ENCODE measurements at regions not wholly inside any gene's neighbourhood (a gene's known extent, or its start where the extent isn't known, plus 50 kb on each side); places are given as distances from the start of the nearest gene placed in this dataset.
"Not testable (repeated sequence)": the region's sequence is repeated elsewhere in the genome, so short reads cannot be mapped to it uniquely, and the experiment has no call there.

DNA sequence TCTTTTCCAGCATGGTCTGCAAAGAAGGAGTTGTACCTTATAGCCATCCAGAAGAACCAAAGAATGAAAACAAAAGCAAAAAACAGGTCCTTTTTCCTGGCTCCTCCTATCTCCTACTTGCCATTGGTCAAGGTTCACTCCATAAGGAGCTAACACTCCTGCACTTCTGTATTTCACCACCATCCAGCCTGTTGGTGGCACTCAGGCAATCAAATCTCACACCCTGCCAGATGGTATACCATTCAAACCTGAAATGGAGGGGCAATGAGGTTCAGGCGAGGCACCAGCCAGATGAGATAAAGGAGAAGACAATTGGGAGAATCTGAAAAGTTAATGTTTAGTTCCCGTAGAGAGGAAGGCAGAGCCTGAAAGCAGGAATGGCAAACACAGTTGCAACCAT lies 203.8 kb downstream of the ALDH8A1 start:
- DNase-seq (ENCODE audit: low spot score): no peak
- TF ChIP-seq, protein P1, sequence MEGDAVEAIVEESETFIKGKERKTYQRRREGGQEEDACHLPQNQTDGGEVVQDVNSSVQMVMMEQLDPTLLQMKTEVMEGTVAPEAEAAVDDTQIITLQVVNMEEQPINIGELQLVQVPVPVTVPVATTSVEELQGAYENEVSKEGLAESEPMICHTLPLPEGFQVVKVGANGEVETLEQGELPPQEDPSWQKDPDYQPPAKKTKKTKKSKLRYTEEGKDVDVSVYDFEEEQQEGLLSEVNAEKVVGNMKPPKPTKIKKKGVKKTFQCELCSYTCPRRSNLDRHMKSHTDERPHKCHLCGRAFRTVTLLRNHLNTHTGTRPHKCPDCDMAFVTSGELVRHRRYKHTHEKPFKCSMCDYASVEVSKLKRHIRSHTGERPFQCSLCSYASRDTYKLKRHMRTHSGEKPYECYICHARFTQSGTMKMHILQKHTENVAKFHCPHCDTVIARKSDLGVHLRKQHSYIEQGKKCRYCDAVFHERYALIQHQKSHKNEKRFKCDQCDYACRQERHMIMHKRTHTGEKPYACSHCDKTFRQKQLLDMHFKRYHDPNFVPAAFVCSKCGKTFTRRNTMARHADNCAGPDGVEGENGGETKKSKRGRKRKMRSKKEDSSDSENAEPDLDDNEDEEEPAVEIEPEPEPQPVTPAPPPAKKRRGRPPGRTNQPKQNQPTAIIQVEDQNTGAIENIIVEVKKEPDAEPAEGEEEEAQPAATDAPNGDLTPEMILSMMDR (IDR thresholded peaks at IDR 0.05; ENCODE audit: extremely low read depth, missing control alignments): no peak

DNA sequence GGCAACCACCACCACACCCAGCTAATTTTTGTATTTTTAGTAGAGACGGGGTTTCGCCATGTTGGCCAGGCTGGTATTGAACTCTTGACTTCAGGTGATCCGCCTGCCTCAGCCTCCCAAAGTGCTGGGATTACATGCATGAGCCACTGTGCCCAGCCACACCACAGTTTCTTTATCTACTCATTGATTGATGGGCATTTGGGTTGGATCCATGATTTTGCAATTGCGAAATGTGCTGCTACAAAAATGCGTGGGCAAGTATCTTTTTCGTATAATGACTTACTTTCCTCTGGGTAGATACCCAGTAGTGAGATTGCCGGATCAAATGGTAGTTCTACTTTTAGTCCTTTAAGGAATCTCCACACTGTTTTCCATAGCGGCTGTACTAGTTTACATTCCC lies 204.7 kb downstream of the ALDH8A1 start:
- DNase-seq (ENCODE audit: low spot score): not testable (repeated sequence)

DNA sequence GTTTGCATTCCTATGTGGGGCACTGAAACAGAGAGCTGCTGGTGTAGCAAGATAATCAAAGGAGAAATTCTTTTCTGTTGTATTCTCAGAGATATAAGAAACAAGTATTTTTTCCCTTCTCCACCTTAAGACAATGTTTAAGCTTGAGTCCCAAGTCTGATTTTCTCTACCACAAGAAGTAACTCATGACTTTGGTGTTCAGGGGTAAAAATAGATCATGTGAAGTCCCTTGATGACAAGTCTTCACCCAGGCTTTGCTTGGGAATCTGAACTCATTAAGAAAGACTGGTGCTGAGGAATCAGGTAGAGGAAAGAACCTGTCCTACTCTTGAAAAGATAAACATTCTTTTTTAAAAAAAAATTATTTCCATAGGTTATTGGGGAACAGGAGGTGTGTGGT lies 205.6 kb downstream of the ALDH8A1 start:
- TF ChIP-seq, protein P1 (IDR thresholded peaks at IDR 0.05; ENCODE audit: extremely low read depth, missing control alignments): no peak
- no peak for DNase-seq (ENCODE audit: low spot score)

DNA sequence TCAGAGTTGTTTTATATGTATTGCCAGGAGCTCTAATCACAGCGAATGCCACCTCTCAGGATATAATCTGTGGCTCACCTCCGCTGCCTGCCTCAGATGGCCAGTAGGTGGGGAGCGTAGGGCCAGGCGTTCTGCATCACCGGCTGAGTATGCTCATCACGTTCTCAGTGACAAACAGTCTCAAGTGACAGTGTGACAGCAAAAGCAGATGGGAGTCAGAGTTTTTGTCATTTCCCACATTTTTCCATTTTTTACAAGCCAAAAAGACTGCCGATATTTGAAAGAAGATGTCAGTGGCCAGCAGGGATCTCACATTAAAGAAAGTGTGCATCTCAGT lies 208.7 kb downstream of the ALDH8A1 start:
- TF ChIP-seq, protein P1 (IDR thresholded peaks at IDR 0.05; ENCODE audit: extremely low read depth, missing control alignments): no peak
- no peak for DNase-seq (ENCODE audit: low spot score)

DNA sequence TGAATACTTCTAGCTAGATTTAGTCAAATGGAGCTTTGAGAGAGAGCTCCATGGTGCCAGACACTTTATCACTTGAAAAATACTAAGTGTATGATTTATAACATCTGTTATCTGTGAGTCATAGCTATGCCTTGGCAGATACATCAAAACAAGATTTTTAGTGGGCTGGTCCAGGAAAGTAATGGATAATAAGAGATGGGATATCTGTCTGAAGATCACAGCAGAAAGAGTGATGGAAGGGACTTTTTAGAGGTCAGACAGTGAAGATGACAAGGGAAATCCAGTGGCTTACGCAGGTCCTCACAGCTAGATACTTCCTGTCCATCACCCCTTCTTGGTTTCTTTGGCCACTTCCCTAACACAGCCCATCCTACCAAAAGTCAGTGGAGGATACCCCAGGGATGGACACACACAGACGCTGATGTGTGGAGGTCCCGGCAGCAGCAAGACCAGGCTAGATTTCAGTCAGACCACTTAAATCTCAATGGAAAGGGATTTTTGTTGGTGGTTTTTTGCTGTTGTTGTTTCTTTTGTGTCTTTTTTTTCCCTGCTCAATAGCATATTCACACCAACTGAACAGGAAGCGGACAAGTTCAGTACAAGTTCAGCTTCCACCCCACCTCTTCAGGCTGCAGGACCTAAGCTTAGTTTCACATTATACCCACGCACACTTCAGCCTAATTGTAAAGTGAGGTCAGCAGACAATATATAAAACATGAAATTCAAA lies 209.3 kb downstream of the ALDH8A1 start:
- DNase-seq (ENCODE audit: low spot score): no peak
- TF ChIP-seq, protein P1 (IDR thresholded peaks at IDR 0.05; ENCODE audit: extremely low read depth, missing control alignments): no peak

DNA sequence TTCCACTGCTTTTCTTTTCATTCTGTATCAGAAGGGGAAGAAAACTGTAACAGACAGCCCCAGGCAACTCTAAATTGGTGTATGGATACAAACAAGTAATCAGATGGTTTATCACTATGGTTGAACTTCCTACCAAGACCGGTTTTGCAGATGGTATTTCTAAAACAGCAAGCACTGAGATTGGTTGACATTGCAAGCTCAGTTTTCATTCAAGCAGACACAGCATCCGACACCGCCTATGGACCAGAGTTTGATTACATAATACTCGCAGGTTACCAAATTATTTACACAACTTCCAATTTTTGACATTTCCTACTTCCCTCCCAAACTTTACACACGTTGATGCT lies 209.9 kb downstream of the ALDH8A1 start:
- TF ChIP-seq, protein P1 (IDR thresholded peaks at IDR 0.05; ENCODE audit: extremely low read depth, missing control alignments): no peak
- DNase-seq (ENCODE audit: low spot score): no peak

DNA sequence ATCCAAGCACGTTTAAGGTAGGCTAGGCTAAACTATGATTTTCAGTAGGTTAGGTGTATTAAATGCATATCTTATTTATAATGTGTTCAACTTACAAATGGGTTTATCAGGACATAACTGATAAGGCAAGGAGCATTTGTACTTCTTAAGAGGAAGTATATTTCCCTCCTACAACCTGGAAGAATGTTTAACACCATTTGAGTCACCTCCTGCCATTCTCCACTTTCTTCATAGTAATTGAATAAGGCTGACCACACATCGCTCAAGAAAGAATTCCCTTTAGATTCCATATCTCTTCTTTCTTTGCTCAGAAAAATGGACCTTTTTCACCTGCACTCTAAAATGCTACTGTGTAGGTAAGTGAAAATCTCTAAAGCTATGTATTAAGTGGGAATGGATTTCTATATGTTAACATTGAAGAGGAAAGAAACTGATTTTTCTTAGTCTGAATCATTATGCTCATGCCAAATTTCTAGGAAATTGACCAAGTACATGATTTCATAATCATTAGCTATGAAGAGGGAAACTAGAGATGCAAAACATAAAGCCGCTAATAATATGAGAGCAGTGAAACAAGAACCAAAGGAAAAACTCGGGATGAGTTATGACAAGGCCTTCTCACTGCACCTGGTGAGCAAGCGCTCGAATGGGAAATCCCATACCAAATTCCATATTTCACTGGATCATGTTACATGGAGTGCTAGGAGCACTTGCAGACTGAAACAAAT lies 210.4 kb downstream of the ALDH8A1 start:
- TF ChIP-seq, protein P1 (IDR thresholded peaks at IDR 0.05; ENCODE audit: extremely low read depth, missing control alignments): no peak
- DNase-seq (ENCODE audit: low spot score): no peak
